GM18526 (cell line): ENCODE measurements at regions not wholly inside any gene's neighbourhood (a gene's known extent, or its start where the extent isn't known, plus 50 kb on each side); places are given as distances from the start of the nearest gene placed in this dataset.

ENCODE experiments used
- POLR2A ChIP-seq: IDR thresholded peaks from 3 replicates; pipeline ENCODE4 v1.6.1; 2011; ENCODE audit not compliant: insufficient read length; ENCODE audit errors: extremely low read depth

DNA sequence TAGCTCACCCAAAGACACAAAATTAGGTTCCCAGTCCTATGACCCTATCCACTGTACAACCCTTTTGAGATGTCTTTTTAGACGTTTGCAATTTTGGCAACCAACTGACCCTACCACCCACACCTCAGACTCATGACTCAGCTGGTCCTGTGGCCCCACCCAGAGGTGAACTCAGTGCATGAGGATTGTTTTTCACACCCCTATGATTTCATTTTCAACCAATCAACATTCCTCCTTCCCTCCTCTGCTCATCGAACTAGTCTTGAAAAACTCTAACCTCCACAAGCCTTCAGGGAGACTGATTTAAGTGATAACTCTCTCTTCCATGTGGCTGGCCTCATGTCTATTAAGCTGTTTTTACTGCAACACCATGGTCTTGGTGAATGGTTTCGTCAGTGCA, 350.7 kb downstream of the UQCRFS1 start:
- TF ChIP-seq POLR2A = no peak

DNA sequence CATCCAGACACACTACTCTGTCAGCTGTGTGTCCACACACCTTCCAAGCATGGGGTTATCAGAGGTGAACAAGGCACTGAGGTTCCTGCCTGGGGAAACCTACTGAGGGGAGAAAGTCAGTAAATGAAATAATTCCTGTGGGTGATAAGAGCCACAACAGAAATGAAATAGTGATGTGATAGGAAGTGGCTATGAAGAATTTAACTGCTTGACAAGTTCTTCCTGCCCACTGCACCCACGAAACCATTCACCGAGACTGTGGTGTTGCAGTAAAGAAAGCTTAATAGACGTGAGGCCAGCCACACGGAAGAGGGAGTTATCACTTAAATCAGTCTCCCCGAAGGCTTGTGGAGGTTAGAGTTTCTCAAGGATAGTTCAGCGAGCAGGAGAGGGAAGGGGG, 353.1 kb downstream of the UQCRFS1 start:
- TF ChIP-seq POLR2A = no peak

DNA sequence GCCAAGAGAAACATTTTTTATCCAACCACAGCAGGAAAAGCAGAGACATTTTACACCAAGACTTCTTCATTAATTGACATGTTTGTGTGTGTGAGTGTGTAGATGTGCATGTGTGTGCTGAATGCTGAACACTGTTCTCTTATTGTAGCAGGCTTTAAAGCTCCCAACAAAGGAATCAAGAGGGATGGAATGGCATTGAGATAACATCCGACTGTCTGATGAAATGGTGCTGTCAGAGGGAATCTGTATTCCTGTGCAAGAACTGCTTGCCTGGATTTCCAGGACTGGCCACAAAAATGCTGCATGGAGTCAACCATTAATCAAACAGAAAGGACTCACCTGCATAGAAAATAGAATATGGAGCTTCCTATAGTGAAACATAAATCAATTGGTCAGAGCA, 354.0 kb downstream of the UQCRFS1 start:
- TF ChIP-seq POLR2A = no peak

DNA sequence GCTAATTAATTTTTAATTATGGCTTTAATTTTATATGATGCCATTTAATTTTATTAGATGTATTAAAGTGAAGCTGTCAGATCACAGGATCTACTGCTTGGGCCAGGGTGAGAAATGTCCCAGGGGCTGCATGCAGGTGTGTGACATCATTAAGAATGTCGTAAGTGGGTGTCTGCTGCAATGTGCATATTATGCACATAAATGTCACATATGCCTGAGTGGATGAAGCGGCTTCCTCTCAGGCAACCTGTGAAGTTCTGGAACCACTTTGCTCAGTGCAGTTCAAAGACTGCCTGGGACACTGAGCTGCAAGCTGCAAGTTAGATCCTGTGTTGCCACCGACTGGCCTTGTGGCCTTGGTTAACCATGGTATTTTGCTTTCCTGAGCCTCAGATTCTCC, 355.0 kb downstream of the UQCRFS1 start:
- no peak for TF ChIP-seq POLR2A

DNA sequence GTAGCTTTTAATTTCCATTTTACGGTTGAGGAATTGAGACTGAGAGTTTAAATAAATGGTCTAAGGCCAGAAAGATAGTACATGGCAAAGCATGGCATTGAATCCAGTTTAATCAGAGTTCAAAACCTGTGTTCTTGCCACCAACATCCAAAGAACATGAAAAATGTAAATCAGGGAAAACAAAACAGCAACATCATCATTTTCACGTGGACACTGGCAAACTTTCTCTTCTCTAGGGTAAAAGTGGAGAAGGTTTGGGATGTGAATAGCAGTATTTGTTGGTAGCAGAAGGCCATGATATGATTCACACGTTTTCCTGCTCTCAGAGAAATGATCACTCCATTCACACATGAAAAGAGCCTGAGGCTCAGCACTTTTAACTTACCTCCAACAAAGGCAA, 357.7 kb downstream of the UQCRFS1 start:
- TF ChIP-seq POLR2A = no peak

DNA sequence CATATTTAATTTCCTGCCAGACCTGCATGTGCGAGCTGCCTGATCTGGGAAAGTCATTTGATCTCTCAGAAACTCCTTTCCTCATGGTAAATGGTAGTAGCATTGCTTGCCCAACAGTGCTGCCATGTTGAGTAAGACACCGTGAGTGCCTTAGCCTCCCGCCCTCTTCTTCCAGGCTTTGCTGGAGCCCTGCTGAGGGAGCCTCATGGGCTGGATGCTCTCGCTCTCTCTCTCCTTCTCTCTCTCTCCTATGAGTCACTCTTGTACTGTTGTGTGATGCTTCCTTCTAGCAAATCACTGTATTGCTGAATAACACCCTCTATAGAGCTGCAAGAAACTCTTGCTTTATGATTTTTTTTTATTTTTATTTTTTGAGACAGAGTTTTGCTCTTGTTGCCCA, 365.5 kb downstream of the UQCRFS1 start:
- no peak for TF ChIP-seq POLR2A

DNA sequence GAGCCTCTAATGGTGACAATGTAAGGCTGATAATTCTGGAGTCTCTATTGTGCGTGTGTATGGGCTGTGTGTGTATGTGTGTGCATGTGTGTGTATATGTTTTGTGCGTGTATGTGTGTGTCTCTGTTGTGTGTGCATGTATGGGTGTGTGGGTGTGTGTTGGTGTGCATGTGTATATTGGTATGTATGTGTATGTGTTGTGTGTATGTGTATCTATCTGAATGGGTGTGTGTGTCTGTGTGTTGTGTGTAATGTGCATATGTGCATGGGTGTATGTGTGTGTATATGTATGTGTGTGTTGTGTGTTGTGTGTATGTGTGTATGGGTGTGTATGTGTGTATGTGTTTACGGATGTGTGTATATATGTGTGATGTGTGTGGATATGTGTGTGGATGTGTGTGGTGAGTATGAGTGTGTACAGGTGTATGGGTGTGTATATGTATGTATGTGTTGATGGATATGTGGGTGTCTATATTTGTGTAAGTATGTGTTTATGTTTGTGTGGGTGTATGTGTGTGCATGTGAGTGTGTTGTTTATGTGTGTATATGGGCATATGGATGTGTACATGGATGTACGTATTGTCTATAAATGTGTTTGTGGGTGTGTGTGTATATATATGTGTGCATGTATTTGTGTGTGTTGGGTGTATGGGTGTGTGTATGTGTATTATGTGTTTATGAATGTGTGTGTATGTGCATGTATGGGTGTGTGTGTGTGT, 366.7 kb downstream of the UQCRFS1 start:
- TF ChIP-seq POLR2A = no peak

DNA sequence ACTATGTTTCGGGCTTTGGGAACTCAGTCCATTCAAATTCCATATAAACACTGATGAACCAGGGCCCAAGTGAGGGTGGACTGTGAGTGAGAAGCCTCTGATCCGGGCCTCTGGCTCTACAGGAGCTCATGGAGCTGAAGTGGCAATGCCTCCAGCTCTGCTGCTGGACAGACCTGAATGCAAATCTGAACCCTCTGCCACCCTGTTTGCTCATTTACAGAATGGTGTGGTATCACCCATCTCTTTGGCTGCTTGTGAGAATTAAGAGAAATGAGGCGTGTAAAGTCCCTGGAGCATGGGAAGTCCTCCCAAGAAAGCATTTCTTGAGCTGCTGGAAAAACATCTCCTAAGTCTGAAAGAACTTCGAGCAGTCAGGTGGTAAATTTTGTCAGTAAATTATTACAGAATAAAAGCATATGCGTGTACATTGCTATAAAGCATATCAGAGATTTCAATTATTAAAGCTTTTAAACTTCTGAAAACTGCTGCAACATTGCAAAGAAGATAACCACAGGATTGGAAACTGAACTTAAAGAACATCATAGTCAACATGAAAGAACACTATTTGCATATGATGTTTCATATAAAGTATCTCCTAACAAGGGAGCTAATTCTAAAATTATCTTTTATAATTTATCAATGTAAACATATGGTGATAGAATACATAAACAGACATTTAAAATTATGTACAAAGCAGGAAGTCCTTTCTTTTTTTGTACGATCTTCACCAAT, 369.0 kb downstream of the UQCRFS1 start:
- TF ChIP-seq POLR2A = no peak

DNA sequence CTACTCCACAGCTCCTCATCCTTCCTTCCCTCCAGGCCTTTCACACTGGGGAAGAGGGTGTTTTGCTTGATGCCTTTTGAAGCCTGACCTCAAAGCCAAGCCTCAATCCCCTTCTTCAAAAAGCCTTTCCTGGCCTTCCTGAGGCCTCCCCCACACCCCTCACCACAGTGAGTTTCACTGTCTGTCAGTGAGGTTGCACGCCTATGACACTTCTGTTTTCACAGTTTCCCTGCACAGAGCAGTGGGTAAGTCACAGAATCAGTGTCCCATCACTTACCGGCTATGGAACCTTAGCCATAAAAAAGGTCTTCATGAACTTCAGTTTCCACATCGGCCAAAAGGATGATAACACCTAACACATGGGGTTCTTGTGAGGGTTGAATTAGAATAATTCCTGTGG, 371.4 kb downstream of the UQCRFS1 start:
- TF ChIP-seq POLR2A = no peak

DNA sequence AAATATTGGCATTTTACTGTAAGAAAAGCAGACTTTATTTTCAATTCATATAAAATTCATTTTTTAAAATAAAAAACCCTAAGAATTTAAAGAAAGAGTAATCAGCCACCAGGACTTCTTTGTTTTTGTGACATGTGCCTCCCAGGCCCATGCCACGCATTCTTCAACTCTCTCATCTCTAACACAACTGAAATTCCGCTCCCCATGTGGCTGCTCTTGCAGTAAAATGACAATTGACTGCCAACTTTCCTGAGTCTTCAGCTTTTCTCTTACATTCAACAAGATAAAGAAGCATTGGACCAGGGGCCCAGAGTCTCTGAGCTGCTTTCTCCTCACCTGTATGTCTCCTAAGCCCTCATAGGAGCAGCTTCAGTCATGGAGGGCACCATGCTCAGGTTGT, 372.1 kb downstream of the UQCRFS1 start:
- TF ChIP-seq POLR2A = no peak

DNA sequence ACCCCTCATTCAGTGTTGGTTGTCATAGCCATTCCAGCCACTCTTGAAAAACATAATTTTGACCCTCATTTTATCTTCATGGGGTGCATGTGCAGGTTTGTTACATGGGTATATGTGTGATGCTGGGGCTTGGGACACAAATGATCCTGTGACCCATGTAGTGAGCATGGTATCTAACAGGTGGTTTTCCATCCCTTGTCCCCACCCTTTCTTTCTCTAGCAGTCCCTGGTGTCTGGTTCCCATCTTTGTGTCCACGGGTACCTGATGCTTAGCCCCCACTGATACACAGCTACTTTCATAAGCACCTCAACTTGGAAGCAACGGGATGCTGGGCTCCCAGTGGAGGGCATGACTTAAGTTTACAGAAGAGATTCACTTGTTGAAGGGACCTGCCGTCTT, 373.5 kb downstream of the UQCRFS1 start:
- no peak for TF ChIP-seq POLR2A

DNA sequence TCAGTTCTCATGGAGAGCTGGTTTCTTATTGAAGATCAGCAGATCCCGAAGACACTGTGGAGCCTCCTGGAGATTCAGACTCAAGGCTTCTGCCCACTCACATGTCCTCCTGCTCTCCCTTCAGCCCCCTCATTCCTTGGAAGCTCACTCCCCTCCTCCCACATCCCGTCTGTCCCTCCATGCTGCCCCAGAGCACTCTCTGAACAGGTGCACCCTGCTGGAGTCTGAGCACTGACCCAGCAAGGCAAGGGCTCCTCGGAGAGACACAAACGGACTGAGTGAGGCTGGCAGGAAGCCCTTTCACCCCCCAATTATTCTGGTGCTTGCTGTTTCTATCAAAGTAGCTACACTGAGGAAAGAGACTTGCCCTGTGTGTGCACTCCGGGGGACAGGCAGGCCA, 374.0 kb downstream of the UQCRFS1 start:
- no peak for TF ChIP-seq POLR2A

DNA sequence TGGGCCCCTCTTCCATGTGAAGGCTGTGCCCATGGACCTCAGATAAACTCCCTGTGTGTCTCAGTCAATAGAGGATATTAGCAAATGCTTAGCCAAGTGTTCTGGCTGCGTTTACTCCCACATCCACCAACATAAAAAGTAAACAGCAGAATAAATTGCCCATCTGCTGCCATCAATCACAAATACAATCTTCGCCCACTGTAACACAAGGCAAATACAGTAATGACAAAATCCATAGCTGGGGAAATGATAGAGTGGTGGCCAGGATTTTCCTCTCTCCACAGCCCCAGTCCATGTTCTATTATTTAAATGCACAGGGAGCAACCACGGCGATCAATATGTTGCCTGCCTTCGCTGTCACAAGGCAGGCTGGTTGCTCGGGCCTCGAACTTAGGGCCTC, 376.5 kb downstream of the UQCRFS1 start:
- no peak for TF ChIP-seq POLR2A

DNA sequence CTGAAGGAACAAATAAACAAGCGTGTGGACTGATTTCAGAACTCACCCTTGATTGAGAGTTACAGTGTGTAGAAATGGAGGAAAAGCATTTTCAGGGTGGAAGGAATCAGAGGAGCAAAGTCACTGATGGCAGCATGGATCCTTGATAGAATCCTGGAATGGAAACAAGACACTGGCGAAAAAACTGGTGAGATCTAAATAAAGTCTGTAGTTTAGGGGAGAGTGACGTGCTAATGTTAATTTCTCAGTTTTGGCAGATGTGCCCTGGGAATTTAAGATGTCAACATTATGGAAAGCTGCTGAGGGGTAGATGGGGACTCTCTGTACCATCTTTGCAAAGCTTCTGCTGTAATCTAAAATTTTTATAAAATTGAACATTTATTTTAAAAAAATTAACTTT, 378.0 kb downstream of the UQCRFS1 start:
- TF ChIP-seq POLR2A = no peak

DNA sequence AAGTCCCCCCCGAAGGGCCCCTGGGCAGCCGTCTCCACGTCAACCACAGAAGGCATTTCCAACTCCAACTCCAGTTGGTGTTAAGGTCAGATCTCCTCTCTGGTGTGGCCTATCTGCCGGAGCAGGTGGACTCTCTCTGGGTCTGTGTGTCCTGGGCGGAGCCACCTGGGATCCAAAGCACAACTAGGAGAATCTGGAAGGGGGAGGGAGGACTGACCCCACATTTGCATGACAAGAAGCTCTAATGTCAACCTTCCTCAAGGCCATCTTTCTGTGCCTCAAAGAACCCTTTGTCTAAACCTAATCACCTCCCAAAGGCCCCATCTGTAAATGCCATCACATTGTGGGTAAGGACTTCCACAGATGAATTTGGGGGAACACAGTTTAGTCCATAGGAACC, 381.5 kb downstream of the UQCRFS1 start:
- TF ChIP-seq POLR2A = no peak

DNA sequence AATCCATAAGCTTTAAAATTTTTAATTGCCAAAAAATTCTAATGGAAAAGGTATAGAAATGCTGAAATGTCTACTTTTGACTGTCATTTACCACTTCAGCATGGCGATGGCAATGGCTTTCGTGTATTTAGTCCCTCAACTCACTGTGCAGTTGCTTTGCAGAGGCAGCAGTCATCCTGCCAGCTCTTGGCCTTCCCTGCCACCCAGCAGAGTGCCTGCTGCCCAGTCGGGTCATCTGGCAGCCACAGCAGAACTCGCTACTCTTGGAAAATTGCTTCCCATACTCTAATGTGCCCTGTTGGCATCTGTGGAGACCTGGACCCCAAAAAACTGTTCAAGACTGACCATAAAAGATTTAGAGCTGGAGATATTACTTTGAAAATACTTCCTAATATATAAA, 383.2 kb downstream of the UQCRFS1 start:
- TF ChIP-seq POLR2A = no peak

DNA sequence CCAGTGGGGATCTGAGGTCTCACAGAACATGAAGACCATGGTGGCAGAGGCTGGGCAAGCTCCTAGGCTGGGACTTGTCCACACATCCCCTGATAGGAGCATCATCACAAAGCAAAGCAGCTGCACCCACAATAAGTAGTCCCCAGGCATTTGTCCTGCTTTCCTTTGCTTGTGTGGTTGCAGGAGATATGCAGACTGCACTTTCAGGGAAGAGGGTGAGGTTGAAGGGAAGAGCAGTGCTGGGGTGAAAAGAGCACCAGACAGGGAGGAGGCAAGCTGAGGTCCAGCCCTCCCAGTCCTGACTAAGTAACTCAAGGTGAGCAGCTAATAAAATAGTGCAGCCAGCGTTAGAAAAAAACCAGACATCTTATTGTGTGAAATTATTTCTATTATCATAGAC, 383.6 kb downstream of the UQCRFS1 start:
- TF ChIP-seq POLR2A = no peak
